NCI-H146 (cell line): ENCODE measurements at regions not wholly inside any gene's neighbourhood (a gene's known extent, or its start where the extent isn't known, plus 50 kb on each side); places are given as distances from the start of the nearest gene placed in this dataset.
"Not testable (repeated sequence)": the region's sequence is repeated elsewhere in the genome, so short reads cannot be mapped to it uniquely, and the experiment has no call there.

ENCODE experiments used
- DNase-seq: peaks from one replicate; lab custom pipeline; 2025; lab: John Stamatoyannopoulos, UW

- DNase-seq: no peak
Measured at GRCh38 chr6:165844232-165844631, 181.2 kb upstream of the PDE10A start.

- no peak for DNase-seq
Measured at GRCh38 chr6:165843568-165844113, 180.6 kb upstream of the PDE10A start.

GRCh38 chr6:165843121-165843520 is 180.1 kb upstream of the PDE10A start:
- DNase-seq: no peak

- DNase-seq: no peak
Measured at GRCh38 chr6:165842281-165842936, 179.4 kb upstream of the PDE10A start.

GRCh38 chr6:165841153-165841558 is 178.1 kb upstream of the PDE10A start:
- no peak for DNase-seq

- DNase-seq: no peak
Measured at GRCh38 chr6:165837948-165838745, 175.1 kb upstream of the PDE10A start.

GRCh38 chr6:165836648-165837047 is 173.6 kb upstream of the PDE10A start:
- not testable (repeated sequence) for DNase-seq

- DNase-seq: no peak
Measured at GRCh38 chr6:165835410-165835851, 172.4 kb upstream of the PDE10A start.

- no peak for DNase-seq
Measured at GRCh38 chr6:165834613-165835259, 171.7 kb upstream of the PDE10A start.

GRCh38 chr6:165833355-165833754 is 170.3 kb upstream of the PDE10A start:
- DNase-seq: no peak

- no peak for DNase-seq
Measured at GRCh38 chr6:165831812-165832510, 168.9 kb upstream of the PDE10A start.

GRCh38 chr6:165830761-165831160 is 167.7 kb upstream of the PDE10A start:
- no peak for DNase-seq

- no peak for DNase-seq
Measured at GRCh38 chr6:165829376-165829775, 166.3 kb upstream of the PDE10A start.

GRCh38 chr6:165827190-165827518 is 164.1 kb upstream of the PDE10A start:
- DNase-seq: no peak

GRCh38 chr6:165826487-165827189 is 163.6 kb upstream of the PDE10A start:
- no peak for DNase-seq

GRCh38 chr6:165825256-165825815 is 162.3 kb upstream of the PDE10A start:
- no peak for DNase-seq

- DNase-seq: no peak
Measured at GRCh38 chr6:165823609-165824326, 160.7 kb upstream of the PDE10A start.

GRCh38 chr6:165822501-165822900 is 159.5 kb upstream of the PDE10A start:
- no peak for DNase-seq

GRCh38 chr6:165821754-165822153 is 158.7 kb upstream of the PDE10A start:
- DNase-seq: no peak

GRCh38 chr6:165820934-165821333 is 157.9 kb upstream of the PDE10A start:
- no peak for DNase-seq

- no peak for DNase-seq
Measured at GRCh38 chr6:165820407-165820806, 157.4 kb upstream of the PDE10A start.
